VCaP (cell line): ENCODE measurements at regions not wholly inside any gene's neighbourhood (a gene's known extent, or its start where the extent isn't known, plus 50 kb on each side); places are given as distances from the start of the nearest gene placed in this dataset.

Experiments used
- H3K27ac ChIP-seq: fragments of 450-650 bp; 2 replicates; pipeline ENCODE4 v1.5.1; 2017
- CTCF ChIP-seq: fragments of 450-650 bp; conservative IDR thresholded peaks from 2 replicates; pipeline ENCODE4 v1.5.1; 2017; ENCODE audit warnings: mild to moderate bottlenecking, moderate library complexity

- H3K27ac ChIP-seq, result no peak overlapping the region
- no peak for TF ChIP-seq CTCF
These were observed 313.2 kb downstream of the RND3 start for GRCh38 chr2:150174056-150174805.

GRCh38 chr2:150171065-150171548 is 316.4 kb downstream of the RND3 start:
- TF ChIP-seq CTCF, result no peak

GRCh38 chr2:150169237-150169629 is 318.2 kb downstream of the RND3 start:
- H3K27ac ChIP-seq, result no peak overlapping the region
- no peak for TF ChIP-seq CTCF

More at GRCh38 chr2:150171065-150171548, 316.4 kb downstream of the RND3 start:
- no peak overlapping the region for H3K27ac ChIP-seq

- TF ChIP-seq CTCF, result no peak
- no peak overlapping the region for H3K27ac ChIP-seq
These were observed 318.8 kb downstream of the RND3 start for GRCh38 chr2:150168595-150169236.

GRCh38 chr2:150167711-150168110 is 319.8 kb downstream of the RND3 start:
- H3K27ac ChIP-seq, result no peak overlapping the region
- no peak for TF ChIP-seq CTCF

GRCh38 chr2:150166313-150167051 is 321.0 kb downstream of the RND3 start:
- TF ChIP-seq CTCF, result no peak
- peak overlapping the region; percentile 31 for H3K27ac ChIP-seq

- TF ChIP-seq CTCF, result no peak
- peak overlapping the region; percentile 31 for H3K27ac ChIP-seq
These were observed 321.5 kb downstream of the RND3 start for GRCh38 chr2:150165988-150166312.
